Testis (tissue), 2 donors: ENCODE measurements at regions not wholly inside any gene's neighbourhood (a gene's known extent, or its start where the extent isn't known, plus 50 kb on each side); places are given as distances from the start of the nearest gene placed in this dataset.

Experiments
- POLR2A ChIP-seq: fragments of 450-650 bp; IDR thresholded peaks from one replicate; pipeline ENCODE4 v1.6.1; 2017; ENCODE audit warnings: antibody characterized with exemption, mild to moderate bottlenecking, moderate library complexity
- TF ChIP-seq, protein P1 (sequence below), 3 experiments: fragments of 450-650 bp in 2 of 3; fragments of 200-600 bp in 1 of 3; sonication (generic) in 1 of 3; IDR thresholded peaks; one replicate each; pipeline ENCODE4 v1.5.1; 2016 to 2019; ENCODE audit warnings: antibody characterized with exemption in 3 of 3, mild to moderate bottlenecking in 2 of 3, moderate library complexity in 1 of 3

DNA sequence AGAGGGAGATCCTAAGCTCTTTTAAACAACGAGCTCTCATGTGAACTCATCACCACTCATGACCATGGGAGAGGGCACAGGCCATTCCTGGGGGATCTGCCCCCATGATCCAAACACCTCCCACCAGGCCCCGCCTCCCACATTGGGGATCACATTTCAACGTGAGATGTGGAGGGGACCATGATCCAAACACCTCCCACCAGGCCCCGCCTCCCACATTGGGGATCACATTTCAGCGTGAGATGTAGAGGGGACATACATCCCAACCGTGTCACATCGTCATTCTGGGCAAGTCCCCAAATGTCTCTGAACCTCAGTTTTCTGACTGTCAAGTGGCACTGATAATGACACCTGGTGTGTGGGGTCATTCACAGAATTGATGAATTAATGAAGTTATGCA is 641.8 kb downstream of the CDH26 start:
- TF ChIP-seq POLR2A: no peak
- TF ChIP-seq, protein P1, sequence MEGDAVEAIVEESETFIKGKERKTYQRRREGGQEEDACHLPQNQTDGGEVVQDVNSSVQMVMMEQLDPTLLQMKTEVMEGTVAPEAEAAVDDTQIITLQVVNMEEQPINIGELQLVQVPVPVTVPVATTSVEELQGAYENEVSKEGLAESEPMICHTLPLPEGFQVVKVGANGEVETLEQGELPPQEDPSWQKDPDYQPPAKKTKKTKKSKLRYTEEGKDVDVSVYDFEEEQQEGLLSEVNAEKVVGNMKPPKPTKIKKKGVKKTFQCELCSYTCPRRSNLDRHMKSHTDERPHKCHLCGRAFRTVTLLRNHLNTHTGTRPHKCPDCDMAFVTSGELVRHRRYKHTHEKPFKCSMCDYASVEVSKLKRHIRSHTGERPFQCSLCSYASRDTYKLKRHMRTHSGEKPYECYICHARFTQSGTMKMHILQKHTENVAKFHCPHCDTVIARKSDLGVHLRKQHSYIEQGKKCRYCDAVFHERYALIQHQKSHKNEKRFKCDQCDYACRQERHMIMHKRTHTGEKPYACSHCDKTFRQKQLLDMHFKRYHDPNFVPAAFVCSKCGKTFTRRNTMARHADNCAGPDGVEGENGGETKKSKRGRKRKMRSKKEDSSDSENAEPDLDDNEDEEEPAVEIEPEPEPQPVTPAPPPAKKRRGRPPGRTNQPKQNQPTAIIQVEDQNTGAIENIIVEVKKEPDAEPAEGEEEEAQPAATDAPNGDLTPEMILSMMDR (IDR thresholded peaks at IDR 0.05): no peak
